Neural cell (in vitro differentiated cells): ENCODE measurements at regions not wholly inside any gene's neighbourhood (a gene's known extent, or its start where the extent isn't known, plus 50 kb on each side); places are given as distances from the start of the nearest gene placed in this dataset.

Source experiments
- H2AFZ ChIP-seq: fragments of 200-600, 300-800 bp; sonication (generic), shearing (Covaris generic); 2 replicates; pipeline ENCODE4 v1.6.0; 2014; ENCODE audit warnings: low read depth, mild to moderate bottlenecking, antibody characterized with exemption, low read length, moderate library complexity
- H3F3A ChIP-seq: fragments of 200-600 bp; shearing (Covaris generic); 2 replicates; pipeline ENCODE4 v1.6.1; 2016; ENCODE audit warnings: mild to moderate bottlenecking, moderate library complexity, mixed read lengths, antibody characterized with exemption, low read length; ENCODE audit not compliant: insufficient read depth, poor library complexity, severe bottlenecking
- H3K27ac ChIP-seq: fragments of 200-600, 300-800 bp; sonication (generic), shearing (Covaris generic); 2 replicates; pipeline ENCODE4 v1.5.1; 2014; ENCODE audit warnings: mild to moderate bottlenecking, low read length, moderate library complexity
- H3K27me3 ChIP-seq: fragments of 300-800, 200-600 bp; sonication (generic), shearing (Covaris generic); 2 replicates; pipeline ENCODE4 v1.6.0; 2014; ENCODE audit warnings: mild to moderate bottlenecking, low read depth, low read length, moderate library complexity; ENCODE audit not compliant: insufficient read depth
- H3K36me3 ChIP-seq: fragments of 300-800, 200-600 bp; sonication (generic), shearing (Covaris generic); 2 replicates; pipeline ENCODE4 v1.5.1; 2014; ENCODE audit warnings: mild to moderate bottlenecking, antibody characterized with exemption, low read length, moderate library complexity; ENCODE audit not compliant: insufficient read depth
- H3K4me2 ChIP-seq: fragments of 300-800, 200-600 bp; sonication (generic), shearing (Covaris generic); 2 replicates; pipeline ENCODE4 v1.6.0; 2014; ENCODE audit warnings: mild to moderate bottlenecking, low read length
- H3K4me3 ChIP-seq: fragments of 300-800, 200-600 bp; sonication (generic), shearing (Covaris generic); 2 replicates; pipeline ENCODE4 v1.5.1; 2014; ENCODE audit warnings: mild to moderate bottlenecking, low read length, moderate library complexity
- H3K79me2 ChIP-seq: fragments of 200-600 bp; shearing (Covaris generic); replicated peaks from 2 replicates; pipeline ENCODE4 v1.6.0; 2014; ENCODE audit warnings: mild to moderate bottlenecking, low read length, moderate library complexity; ENCODE audit not compliant: insufficient read depth
- H3K9ac ChIP-seq: fragments of 300-800, 200-600 bp; sonication (generic), shearing (Covaris generic); 2 replicates; pipeline ENCODE4 v1.6.1; 2016; ENCODE audit warnings: mild to moderate bottlenecking, low read length, mixed read lengths
- H3K9me2 ChIP-seq: fragments of 200-600 bp; shearing (Covaris generic); 2 replicates; pipeline ENCODE4 v1.6.1; 2016; ENCODE audit warnings: mild to moderate bottlenecking, low read length, mixed read lengths; ENCODE audit not compliant: insufficient read depth
- H3K9me3 ChIP-seq: fragments of 200-600, 300-800 bp; sonication (generic), shearing (Covaris generic); 2 replicates; pipeline ENCODE4 v1.6.1; 2016; ENCODE audit warnings: mild to moderate bottlenecking, mixed run types, low read length, moderate library complexity, mixed read lengths
- H4K20me1 ChIP-seq: fragments of 200-600 bp; shearing (Covaris generic); 2 replicates; pipeline ENCODE4 v1.6.1; 2016; ENCODE audit warnings: mild to moderate bottlenecking, mixed run types; ENCODE audit not compliant: insufficient read depth
- CTCF ChIP-seq: fragments of 450-650 bp; IDR thresholded peaks from 2 replicates; pipeline ENCODE4 v1.5.1; 2014; ENCODE audit warnings: antibody characterized with exemption, mild to moderate bottlenecking, moderate library complexity; ENCODE audit not compliant: poor library complexity, severe bottlenecking
- EP300 ChIP-seq: fragments of 450-650 bp; conservative IDR thresholded peaks from 2 replicates; pipeline ENCODE4 v1.6.1; 2014; ENCODE audit warnings: antibody characterized with exemption, mild to moderate bottlenecking, moderate library complexity; ENCODE audit not compliant: poor library complexity, severe bottlenecking
- EZH2 ChIP-seq: fragments of 200-600, 300-800 bp; shearing (Covaris generic), sonication (generic); IDR thresholded peaks from 2 replicates; pipeline ENCODE4 v1.6.1; 2014; ENCODE audit warnings: antibody characterized with exemption, low read length, borderline replicate concordance, mild to moderate bottlenecking; ENCODE audit not compliant: insufficient read depth, poor library complexity, severe bottlenecking
- MXI1 ChIP-seq: fragments of 450-650 bp; conservative IDR thresholded peaks from 2 replicates; pipeline ENCODE4 v1.6.1; 2014; ENCODE audit warnings: antibody characterized with exemption, mild to moderate bottlenecking; ENCODE audit not compliant: poor library complexity, severe bottlenecking
- POLR2AphosphoS5 ChIP-seq: IDR thresholded peaks from 2 replicates; pipeline ENCODE4 v1.6.1; 2012
- RAD21 ChIP-seq: fragments of 450-650 bp; conservative IDR thresholded peaks from 2 replicates; pipeline ENCODE4 v1.6.1; 2014; ENCODE audit warnings: antibody characterized with exemption, mild to moderate bottlenecking, moderate library complexity
- SMC3 ChIP-seq: fragments of 450-650 bp; conservative IDR thresholded peaks from 2 replicates; pipeline ENCODE4 v1.6.1; 2014; ENCODE audit warnings: antibody characterized with exemption, mild to moderate bottlenecking, moderate library complexity; ENCODE audit not compliant: poor library complexity
- TAF1 ChIP-seq: IDR thresholded peaks from 2 replicates; pipeline ENCODE4 v1.6.1; 2012; ENCODE audit warnings: low read depth
- TF ChIP-seq, protein P1 (sequence below): IDR thresholded peaks from 2 replicates; pipeline ENCODE4 v1.6.1; 2012; ENCODE audit warnings: borderline replicate concordance

DNA sequence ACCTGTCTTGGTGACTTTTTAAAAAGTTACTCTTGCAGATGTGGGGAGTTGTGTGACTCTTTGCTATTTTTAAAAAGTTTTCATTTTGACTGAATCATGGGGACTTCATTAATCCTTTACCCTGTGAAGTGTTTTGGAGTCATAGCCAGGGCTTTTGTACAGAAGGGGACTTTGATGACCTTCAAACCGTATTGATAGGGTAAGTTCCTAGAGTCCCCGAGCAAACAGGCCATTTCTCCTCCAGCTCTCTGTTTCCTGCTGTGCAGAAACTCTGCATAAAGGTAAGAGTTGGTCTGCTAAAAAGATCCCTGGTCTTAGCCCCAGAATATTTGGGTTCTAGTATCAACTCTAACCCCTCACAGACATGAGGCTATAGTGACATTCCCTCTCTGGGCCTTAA, 170.8 kb upstream of the BCL6 start:
- H3K9me2 ChIP-seq, result no peaks in the 10 kb centered on the region
- no peaks in the 10 kb centered on the region for H3K36me3 ChIP-seq
- H3K79me2 ChIP-seq, result no peaks in the 10 kb centered on the region
- no peaks in the 10 kb centered on the region for H3K9me3 ChIP-seq
- no peak overlapping the region for H3K9ac ChIP-seq
- no peak overlapping the region for H3K4me3 ChIP-seq
- H3K4me2 ChIP-seq, result no peak overlapping the region
- H2AFZ ChIP-seq, result no peak overlapping the region
- H3K27ac ChIP-seq, result no peak overlapping the region
- H3K27me3 ChIP-seq, result no peaks in the 10 kb centered on the region
- H3F3A ChIP-seq, result no peaks in the 10 kb centered on the region
- no peaks in the 10 kb centered on the region for H4K20me1 ChIP-seq
- no peak for TF ChIP-seq TAF1
- TF ChIP-seq, protein P1, sequence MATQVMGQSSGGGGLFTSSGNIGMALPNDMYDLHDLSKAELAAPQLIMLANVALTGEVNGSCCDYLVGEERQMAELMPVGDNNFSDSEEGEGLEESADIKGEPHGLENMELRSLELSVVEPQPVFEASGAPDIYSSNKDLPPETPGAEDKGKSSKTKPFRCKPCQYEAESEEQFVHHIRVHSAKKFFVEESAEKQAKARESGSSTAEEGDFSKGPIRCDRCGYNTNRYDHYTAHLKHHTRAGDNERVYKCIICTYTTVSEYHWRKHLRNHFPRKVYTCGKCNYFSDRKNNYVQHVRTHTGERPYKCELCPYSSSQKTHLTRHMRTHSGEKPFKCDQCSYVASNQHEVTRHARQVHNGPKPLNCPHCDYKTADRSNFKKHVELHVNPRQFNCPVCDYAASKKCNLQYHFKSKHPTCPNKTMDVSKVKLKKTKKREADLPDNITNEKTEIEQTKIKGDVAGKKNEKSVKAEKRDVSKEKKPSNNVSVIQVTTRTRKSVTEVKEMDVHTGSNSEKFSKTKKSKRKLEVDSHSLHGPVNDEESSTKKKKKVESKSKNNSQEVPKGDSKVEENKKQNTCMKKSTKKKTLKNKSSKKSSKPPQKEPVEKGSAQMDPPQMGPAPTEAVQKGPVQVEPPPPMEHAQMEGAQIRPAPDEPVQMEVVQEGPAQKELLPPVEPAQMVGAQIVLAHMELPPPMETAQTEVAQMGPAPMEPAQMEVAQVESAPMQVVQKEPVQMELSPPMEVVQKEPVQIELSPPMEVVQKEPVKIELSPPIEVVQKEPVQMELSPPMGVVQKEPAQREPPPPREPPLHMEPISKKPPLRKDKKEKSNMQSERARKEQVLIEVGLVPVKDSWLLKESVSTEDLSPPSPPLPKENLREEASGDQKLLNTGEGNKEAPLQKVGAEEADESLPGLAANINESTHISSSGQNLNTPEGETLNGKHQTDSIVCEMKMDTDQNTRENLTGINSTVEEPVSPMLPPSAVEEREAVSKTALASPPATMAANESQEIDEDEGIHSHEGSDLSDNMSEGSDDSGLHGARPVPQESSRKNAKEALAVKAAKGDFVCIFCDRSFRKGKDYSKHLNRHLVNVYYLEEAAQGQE, result no peak
- TF ChIP-seq SMC3, result no peak
- TF ChIP-seq POLR2AphosphoS5, result no peak
- TF ChIP-seq EP300, result no peak
- TF ChIP-seq MXI1, result no peak
- TF ChIP-seq RAD21, result no peak
- no peak for TF ChIP-seq CTCF
- no peak for TF ChIP-seq EZH2

GRCh38 chr3:187918081-187918644, 172.9 kb upstream of the BCL6 start:
- no peaks in the 10 kb centered on the region for H3F3A ChIP-seq
- no peak overlapping the region for H3K4me2 ChIP-seq

More at GRCh38 chr3:187918081-187918644, 172.9 kb upstream of the BCL6 start:
- Histone ChIP-seq H3K79me2 (no peaks in the 10 kb centered on the region), H3K9ac (no peak overlapping the region), H3K36me3 (no peaks in the 10 kb centered on the region), H3K9me2 (no peaks in the 10 kb centered on the region), H2AFZ (no peak overlapping the region), H3K4me3 (no peak overlapping the region), H3K27me3 (no peaks in the 10 kb centered on the region), H3K27ac (no peak overlapping the region), H3K9me3 (no peaks in the 10 kb centered on the region), H4K20me1 (no peaks in the 10 kb centered on the region)
- TF ChIP-seq SMC3 (no peak), POLR2AphosphoS5 (no peak), EZH2 (no peak), RAD21 (no peak), EP300 (no peak), CTCF (no peak), TAF1 (no peak), MXI1 (no peak)
- TF ChIP-seq, protein P1, result no peak
